ENCODE measurements at regions not wholly inside any gene's neighbourhood (a gene's known extent, or its start where the extent isn't known, plus 50 kb on each side); places are given as distances from the start of the nearest gene placed in this dataset.

DNA sequence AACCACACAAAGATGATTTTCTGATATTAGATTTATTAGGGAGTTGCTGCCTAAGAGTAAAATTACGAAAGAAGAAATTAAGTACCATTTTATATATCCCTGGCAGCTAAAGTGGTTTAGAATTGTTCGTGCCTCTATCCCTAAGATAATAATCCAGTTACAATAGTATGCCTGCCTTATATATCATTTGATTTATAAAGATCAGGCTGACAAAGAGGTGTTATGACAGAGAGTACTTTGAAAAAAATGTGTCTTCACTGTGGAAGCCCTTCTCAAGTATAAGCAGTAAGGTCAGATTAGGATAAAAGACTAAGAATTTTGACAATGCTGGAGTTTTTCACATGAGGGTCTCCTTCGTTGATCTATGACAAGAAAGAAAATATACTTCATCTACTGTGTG, 619.9 kb downstream of the ADGRL2 start:
- Histone ChIP-seq H3K9me3 (ENCODE audit: low read depth, low read length) (no peaks in the 10 kb centered on the region), H3K27ac (ENCODE audit: low read depth, low read length) (no peak overlapping the region), H2AFZ (ENCODE audit: low read length) (no peak overlapping the region), H3K4me3 (ENCODE audit: insufficient read depth, low read length) (no peak overlapping the region), H3K27me3 (ENCODE audit: insufficient read depth, low read length) (no peaks in the 10 kb centered on the region), H3K4me2 (ENCODE audit: insufficient read depth, low read length) (no peak overlapping the region), H3K79me2 (ENCODE audit: insufficient read depth, low read length) (no peaks in the 10 kb centered on the region), H3K36me3 (ENCODE audit: insufficient read depth, low read length) (no peaks in the 10 kb centered on the region), H4K20me1 (ENCODE audit: insufficient read depth, low read length) (no peaks in the 10 kb centered on the region), H3K4me1 (ENCODE audit: insufficient read depth, low read length) (no peaks in the 10 kb centered on the region)
- TF ChIP-seq, protein P1, sequence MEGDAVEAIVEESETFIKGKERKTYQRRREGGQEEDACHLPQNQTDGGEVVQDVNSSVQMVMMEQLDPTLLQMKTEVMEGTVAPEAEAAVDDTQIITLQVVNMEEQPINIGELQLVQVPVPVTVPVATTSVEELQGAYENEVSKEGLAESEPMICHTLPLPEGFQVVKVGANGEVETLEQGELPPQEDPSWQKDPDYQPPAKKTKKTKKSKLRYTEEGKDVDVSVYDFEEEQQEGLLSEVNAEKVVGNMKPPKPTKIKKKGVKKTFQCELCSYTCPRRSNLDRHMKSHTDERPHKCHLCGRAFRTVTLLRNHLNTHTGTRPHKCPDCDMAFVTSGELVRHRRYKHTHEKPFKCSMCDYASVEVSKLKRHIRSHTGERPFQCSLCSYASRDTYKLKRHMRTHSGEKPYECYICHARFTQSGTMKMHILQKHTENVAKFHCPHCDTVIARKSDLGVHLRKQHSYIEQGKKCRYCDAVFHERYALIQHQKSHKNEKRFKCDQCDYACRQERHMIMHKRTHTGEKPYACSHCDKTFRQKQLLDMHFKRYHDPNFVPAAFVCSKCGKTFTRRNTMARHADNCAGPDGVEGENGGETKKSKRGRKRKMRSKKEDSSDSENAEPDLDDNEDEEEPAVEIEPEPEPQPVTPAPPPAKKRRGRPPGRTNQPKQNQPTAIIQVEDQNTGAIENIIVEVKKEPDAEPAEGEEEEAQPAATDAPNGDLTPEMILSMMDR (IDR thresholded peaks at IDR 0.05; ENCODE audit: extremely low read depth, low read depth, low read length), result no peak
- DNase-seq (ENCODE audit: insufficient read length, low spot score, missing footprints), result no peak

DNA sequence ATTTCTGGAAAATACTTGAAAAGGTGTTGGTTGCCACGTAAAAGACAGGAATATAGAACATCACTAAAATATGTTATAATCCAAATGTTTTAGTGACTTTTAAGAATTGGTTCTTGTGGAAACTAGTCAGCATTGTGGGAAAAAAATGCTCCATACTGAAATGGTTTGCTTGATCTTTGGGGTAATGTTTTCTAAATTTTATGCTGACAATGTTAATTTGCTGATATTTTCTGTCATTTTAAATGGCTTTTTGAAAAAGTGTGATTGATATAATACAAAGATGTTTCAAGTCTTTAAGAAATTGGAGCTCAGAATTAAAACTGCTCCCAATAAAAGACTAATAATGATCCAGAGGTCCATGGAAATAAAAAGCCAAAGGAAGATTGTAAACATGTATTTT, 610.9 kb downstream of the ADGRL2 start:
- Histone ChIP-seq H4K20me1 (ENCODE audit: insufficient read depth, low read length) (no peaks in the 10 kb centered on the region), H3K4me2 (ENCODE audit: insufficient read depth, low read length) (no peak overlapping the region), H3K36me3 (ENCODE audit: insufficient read depth, low read length) (no peaks in the 10 kb centered on the region), H3K4me3 (ENCODE audit: insufficient read depth, low read length) (no peak overlapping the region), H3K9me3 (ENCODE audit: low read depth, low read length) (no peaks in the 10 kb centered on the region), H3K79me2 (ENCODE audit: insufficient read depth, low read length) (no peaks in the 10 kb centered on the region), H2AFZ (ENCODE audit: low read length) (no peak overlapping the region), H3K27ac (ENCODE audit: low read depth, low read length) (no peak overlapping the region), H3K27me3 (ENCODE audit: insufficient read depth, low read length) (no peaks in the 10 kb centered on the region), H3K4me1 (ENCODE audit: insufficient read depth, low read length) (no peaks in the 10 kb centered on the region)
- TF ChIP-seq, protein P1 (IDR thresholded peaks at IDR 0.05; ENCODE audit: extremely low read depth, low read depth, low read length), result no peak
- no peak for DNase-seq (ENCODE audit: insufficient read length, low spot score, missing footprints)

DNA sequence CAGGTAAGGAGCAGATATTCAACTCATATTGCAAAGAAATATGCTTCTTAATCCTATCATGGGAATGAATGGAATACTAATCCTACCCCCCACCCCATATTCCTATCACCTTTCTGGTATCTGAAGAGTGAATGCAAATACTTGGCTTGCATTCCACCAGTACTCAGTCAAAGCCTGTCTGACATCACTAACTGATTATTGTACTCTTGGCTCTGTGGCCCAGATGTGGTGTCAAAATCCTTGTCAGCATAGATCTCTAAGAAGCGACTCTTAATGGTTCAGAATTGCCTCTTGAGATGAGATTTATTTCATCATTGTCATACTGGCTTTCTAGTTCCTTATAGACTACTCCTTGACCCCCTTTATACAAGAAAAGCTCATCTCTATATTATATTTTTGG, 604.6 kb downstream of the ADGRL2 start:
- Histone ChIP-seq H3K4me1 (ENCODE audit: insufficient read depth, low read length) (no peaks in the 10 kb centered on the region), H3K4me3 (ENCODE audit: insufficient read depth, low read length) (no peak overlapping the region), H3K9me3 (ENCODE audit: low read depth, low read length) (no peaks in the 10 kb centered on the region), H3K36me3 (ENCODE audit: insufficient read depth, low read length) (no peaks in the 10 kb centered on the region), H3K79me2 (ENCODE audit: insufficient read depth, low read length) (no peaks in the 10 kb centered on the region), H3K27me3 (ENCODE audit: insufficient read depth, low read length) (no peaks in the 10 kb centered on the region), H4K20me1 (ENCODE audit: insufficient read depth, low read length) (no peaks in the 10 kb centered on the region), H2AFZ (ENCODE audit: low read length) (no peak overlapping the region), H3K27ac (ENCODE audit: low read depth, low read length) (no peak overlapping the region), H3K4me2 (ENCODE audit: insufficient read depth, low read length) (no peak overlapping the region)
- peak; percentile 51 for DNase-seq (ENCODE audit: insufficient read length, low spot score, missing footprints)
- TF ChIP-seq, protein P1 (IDR thresholded peaks at IDR 0.05; ENCODE audit: extremely low read depth, low read depth, low read length), result no peak

DNA sequence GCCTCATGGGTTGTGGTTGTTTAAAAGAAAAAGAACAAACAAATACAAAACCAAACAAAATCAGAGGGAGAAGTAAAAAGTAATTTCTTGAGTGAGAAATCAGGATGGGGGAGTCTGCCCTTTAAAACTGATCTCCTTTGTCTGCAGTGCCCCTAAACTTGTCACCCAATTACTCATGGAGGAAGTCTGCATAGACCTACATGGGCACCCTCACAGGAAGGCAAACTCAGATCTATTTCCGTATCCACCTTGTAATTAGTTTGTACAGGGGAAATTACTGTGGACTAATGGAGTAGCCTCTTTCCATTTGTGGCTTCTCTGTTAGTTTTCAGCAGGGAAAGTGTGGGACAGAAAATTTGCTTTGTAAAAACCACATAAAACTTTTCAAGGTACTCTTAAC, 600.4 kb downstream of the ADGRL2 start:
- Histone ChIP-seq H3K9me3 (ENCODE audit: low read depth, low read length) (no peaks in the 10 kb centered on the region), H4K20me1 (ENCODE audit: insufficient read depth, low read length) (no peaks in the 10 kb centered on the region), H3K79me2 (ENCODE audit: insufficient read depth, low read length) (no peaks in the 10 kb centered on the region), H2AFZ (ENCODE audit: low read length) (no peak overlapping the region), H3K4me2 (ENCODE audit: insufficient read depth, low read length) (no peak overlapping the region), H3K27ac (ENCODE audit: low read depth, low read length) (no peak overlapping the region), H3K4me3 (ENCODE audit: insufficient read depth, low read length) (no peak overlapping the region), H3K27me3 (ENCODE audit: insufficient read depth, low read length) (no peaks in the 10 kb centered on the region), H3K36me3 (ENCODE audit: insufficient read depth, low read length) (no peaks in the 10 kb centered on the region), H3K4me1 (ENCODE audit: insufficient read depth, low read length) (no peaks in the 10 kb centered on the region)
- DNase-seq (ENCODE audit: insufficient read length, low spot score, missing footprints), result no peak
- TF ChIP-seq, protein P1 (IDR thresholded peaks at IDR 0.05; ENCODE audit: extremely low read depth, low read depth, low read length), result no peak
